NK-92 treated with Interleukin-12 subunit alpha and Interleukin-12 subunit beta, amount 100 ng/mL, for 24 hours (cell line): ENCODE measurements at regions not wholly inside any gene's neighbourhood (a gene's known extent, or its start where the extent isn't known, plus 50 kb on each side); places are given as distances from the start of the nearest gene placed in this dataset.

Experiments
- DNase-seq: peaks from one replicate; lab custom pipeline; 2025; lab: John Stamatoyannopoulos, UW

- DNase-seq, result no peak
Measured at GRCh38 chr1:94616506-94616905, 74.9 kb upstream of the F3 start.

- DNase-seq, result no peak
Measured at GRCh38 chr1:94614996-94615395, 73.4 kb upstream of the F3 start.

- DNase-seq, result no peak
Measured at GRCh38 chr1:94614168-94614815, 72.7 kb upstream of the F3 start.

DNA sequence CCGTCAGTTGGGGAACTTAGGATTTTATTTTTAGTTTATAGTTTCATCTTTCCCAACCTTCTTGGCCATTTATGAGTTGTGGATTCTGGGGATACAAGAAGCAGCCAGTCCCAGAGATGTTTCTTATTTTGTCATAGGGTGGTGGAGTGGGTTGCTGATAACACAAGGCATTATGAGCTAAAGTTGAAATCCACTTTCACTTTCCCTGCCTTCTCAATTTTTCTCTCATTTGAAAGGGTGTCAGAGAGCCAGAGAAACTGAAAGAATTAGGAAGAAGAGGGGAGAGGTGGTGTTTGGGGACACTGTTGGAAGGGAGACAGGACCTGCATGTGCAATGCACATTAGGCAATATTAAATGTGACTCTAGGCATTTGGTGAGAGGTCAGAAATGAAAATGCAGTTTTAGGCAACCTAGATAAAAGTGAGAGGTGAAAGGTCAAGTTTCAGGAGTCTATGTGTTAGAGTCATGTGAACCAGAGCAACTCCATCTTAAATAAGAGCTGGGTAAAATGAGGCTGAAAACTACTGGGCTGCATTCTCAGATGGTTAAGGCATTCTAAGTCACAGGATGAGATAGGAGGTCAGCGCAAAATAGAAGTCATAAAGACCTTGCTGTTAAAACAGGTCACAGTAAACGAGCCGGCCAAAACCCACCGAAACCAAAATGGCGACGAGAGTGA is 71.1 kb upstream of the F3 start:
- no peak for DNase-seq

- DNase-seq, result no peak
Measured at GRCh38 chr1:94611681-94612475, 70.3 kb upstream of the F3 start.

DNA sequence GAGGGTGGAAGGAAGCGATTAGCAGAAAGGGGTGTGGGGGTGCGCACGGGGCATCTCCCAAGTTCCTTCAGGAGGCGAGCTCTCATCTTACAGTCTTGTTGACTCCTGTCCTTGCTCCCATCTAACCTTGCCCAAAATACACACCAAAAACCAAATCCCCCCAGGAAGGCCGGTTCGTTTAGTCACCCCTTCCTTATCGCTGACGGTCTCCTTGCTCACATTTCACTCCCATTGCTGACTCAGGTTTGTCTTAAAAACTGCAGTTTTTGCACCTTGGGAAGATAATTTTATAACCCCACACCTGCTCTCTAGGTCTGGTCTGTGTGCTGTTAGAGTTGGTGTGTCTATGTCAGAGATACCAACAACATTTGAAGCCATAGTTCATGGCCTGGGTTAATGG is 68.1 kb upstream of the F3 start:
- no peak for DNase-seq

GRCh38 chr1:94608852-94609530 is 67.4 kb upstream of the F3 start:
- DNase-seq, result no peak

DNA sequence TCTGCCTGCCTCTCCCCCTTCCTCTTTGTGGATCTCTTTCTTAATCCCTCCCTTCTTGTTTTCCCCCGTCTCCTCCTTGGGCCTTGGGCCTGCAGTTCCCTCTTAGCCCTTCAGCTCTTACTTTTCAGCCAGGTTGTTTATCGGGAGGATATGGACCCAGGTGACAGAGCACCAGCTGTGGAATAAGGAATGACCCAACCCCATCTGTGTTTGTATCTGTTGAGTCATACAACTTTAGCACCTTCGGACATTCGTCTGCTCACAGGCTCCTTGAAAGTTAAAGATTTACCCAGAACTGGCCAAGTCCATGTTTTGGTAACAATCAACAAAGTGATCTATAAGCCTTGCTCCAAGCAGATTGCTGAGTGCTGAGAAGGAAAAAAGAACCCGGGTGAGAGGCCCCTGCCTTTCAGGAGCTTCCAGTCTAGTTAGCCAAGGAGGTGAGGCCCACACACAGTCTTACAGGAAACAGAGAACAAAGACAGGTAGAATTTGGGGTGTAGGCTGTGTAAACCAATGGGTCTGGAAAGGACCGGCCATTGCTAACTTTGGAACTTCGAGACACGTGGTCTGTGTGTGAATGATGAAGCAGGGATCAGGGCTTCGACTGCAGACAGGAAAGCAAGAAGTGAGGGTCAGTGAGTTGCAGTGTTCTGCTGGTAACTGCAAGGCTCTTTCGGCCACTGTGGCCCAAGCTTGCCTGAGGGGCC is 66.7 kb upstream of the F3 start:
- DNase-seq, result no peak

GRCh38 chr1:94607398-94607797 is 65.8 kb upstream of the F3 start:
- DNase-seq, result no peak

- no peak for DNase-seq
Measured at GRCh38 chr1:94606471-94606870, 64.9 kb upstream of the F3 start.

- no peak for DNase-seq
Measured at GRCh38 chr1:94603663-94604062, 62.1 kb upstream of the F3 start.

GRCh38 chr1:94602802-94603625 is 61.5 kb upstream of the F3 start:
- DNase-seq, result no peak

DNA sequence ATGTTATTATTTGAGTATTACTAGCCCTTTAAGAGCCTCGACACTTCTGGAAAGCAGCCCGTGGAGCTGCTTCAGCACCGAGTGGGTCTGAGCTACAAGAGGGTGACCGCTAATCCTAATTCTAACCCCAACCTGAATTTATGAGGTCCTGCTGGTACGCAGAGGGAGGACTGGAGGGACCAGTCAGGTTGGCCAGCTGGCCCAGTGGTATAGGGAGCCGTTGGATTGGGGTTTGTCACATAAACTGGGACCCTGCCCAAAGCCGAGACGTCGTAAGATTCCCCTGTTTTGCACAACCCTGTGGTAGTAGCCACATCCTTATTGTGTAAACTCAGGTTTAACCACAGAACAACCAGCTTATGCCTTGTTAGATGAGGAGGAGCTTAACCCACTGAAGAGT is 60.8 kb upstream of the F3 start:
- DNase-seq, result peak; percentile 49

DNA sequence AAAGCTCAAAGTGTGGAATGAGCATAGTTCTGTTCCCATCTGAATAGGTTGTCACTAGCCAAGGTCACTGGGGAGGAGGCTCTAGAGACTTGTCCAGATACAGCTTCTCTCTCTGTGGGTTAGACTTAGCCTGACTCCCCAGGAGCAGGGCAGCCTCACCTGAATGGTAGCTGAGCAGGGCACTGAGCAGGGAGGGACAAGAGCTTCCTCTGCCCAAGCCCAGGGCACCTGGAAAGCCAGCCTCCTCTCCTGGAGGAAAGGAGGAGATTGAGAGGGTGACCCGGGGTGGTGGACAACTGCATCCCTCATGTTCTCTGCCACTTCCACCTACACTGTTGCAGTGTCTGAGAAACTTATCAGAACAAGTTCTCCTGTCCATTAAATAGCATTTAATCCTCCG is 59.0 kb upstream of the F3 start:
- DNase-seq, result no peak

- no peak for DNase-seq
Measured at GRCh38 chr1:94599095-94599813, 57.7 kb upstream of the F3 start.

DNA sequence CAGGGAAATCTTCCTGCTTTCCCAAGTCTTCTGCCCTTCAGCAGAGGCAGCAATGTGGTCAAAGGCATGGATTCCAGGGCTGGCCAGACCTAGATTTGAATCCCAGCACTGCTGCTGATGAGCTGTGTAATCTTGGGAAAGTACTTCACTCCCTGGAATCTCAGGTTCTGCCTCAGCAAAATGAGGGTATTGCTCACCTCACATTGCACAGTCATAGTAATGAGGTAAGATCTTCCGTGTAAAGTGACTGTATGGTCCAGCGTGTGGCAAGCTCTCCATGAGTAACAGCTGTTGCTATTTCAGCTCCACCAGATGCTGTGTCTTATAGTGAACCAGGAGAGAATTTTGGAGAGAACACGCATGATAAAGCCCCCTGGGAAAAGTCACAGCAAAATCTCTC is 56.1 kb upstream of the F3 start:
- DNase-seq, result no peak

- no peak for DNase-seq
Measured at GRCh38 chr1:94596260-94596659, 54.7 kb upstream of the F3 start.

DNA sequence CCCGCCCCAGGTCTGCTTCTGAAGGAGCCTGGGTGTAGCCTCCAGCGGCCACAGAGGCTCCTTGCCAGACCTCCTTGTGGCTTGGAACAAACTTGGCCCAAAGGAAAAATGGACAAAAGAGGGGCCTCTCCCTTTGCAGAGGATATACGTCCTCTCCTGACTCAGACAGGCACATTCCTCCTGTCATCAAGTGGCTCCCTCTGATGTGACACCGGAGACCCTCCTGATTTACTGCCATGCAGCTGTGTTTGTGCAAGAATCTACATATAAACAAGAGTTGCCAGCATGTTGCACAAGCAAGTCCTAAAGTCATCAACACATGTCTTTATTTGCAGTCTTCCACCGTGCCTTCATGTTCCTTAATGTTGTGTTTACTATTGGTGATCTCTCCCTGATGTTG is 54.1 kb upstream of the F3 start:
- no peak for DNase-seq

GRCh38 chr1:94593611-94594010 is 52.1 kb upstream of the F3 start:
- DNase-seq, result no peak

GRCh38 chr1:94592571-94592920 is 51.0 kb upstream of the F3 start:
- no peak for DNase-seq
